GM12874 (cell line): ENCODE measurements at regions not wholly inside any gene's neighbourhood (a gene's known extent, or its start where the extent isn't known, plus 50 kb on each side); places are given as distances from the start of the nearest gene placed in this dataset.

Source experiments
- CTCF ChIP-seq: IDR thresholded peaks from 2 replicates; pipeline ENCODE4 v1.5.1; 2011; ENCODE audit warnings: low read depth, mild to moderate bottlenecking, control low read depth, low read length, moderate library complexity; ENCODE audit not compliant: insufficient read depth

GRCh38 chr5:4969351-4969750, 170.8 kb upstream of the ADAMTS16 start:
- TF ChIP-seq CTCF: no peak

- no peak for TF ChIP-seq CTCF
These were observed 170.0 kb upstream of the ADAMTS16 start for GRCh38 chr5:4970171-4970570.

GRCh38 chr5:4976902-4977301, 163.2 kb upstream of the ADAMTS16 start:
- TF ChIP-seq CTCF: no peak

GRCh38 chr5:4977416-4978110, 162.6 kb upstream of the ADAMTS16 start:
- no peak for TF ChIP-seq CTCF

GRCh38 chr5:4980201-4980600, 159.9 kb upstream of the ADAMTS16 start:
- TF ChIP-seq CTCF: no peak

GRCh38 chr5:4981608-4982007, 158.5 kb upstream of the ADAMTS16 start:
- no peak for TF ChIP-seq CTCF

GRCh38 chr5:4983701-4984100, 156.4 kb upstream of the ADAMTS16 start:
- no peak for TF ChIP-seq CTCF
